Vagina (tissue), 2 donors: ENCODE measurements at regions not wholly inside any gene's neighbourhood (a gene's known extent, or its start where the extent isn't known, plus 50 kb on each side); places are given as distances from the start of the nearest gene placed in this dataset.

Source experiments
- CTCF ChIP-seq, 3 experiments: fragments of 450-650 bp in 2 of 3; fragments of 200-600 bp in 1 of 3; sonication (generic) in 1 of 3; IDR thresholded peaks; one replicate each; pipeline ENCODE4 v1.5.1; 2017 to 2019; ENCODE audit warnings: antibody characterized with exemption in 3 of 3, mild to moderate bottlenecking in 2 of 3, moderate library complexity in 2 of 3
- POLR2A ChIP-seq, 2 donors: fragments of 450-650 bp; IDR thresholded peaks; one replicate each; pipeline ENCODE4 v1.6.1; 2017; ENCODE audit warnings: antibody characterized with exemption in 2 of 2, mild to moderate bottlenecking in 2 of 2, moderate library complexity in 2 of 2

- TF ChIP-seq CTCF (IDR thresholded peaks at IDR 0.05) = no peak
- no peak for TF ChIP-seq POLR2A (IDR thresholded peaks at IDR 0.05)
Observed at GRCh38 chr12:108403952-108404351, 64.8 kb upstream of the CMKLR1 start.
